Osteoblast (primary cell): ENCODE measurements at regions not wholly inside any gene's neighbourhood (a gene's known extent, or its start where the extent isn't known, plus 50 kb on each side); places are given as distances from the start of the nearest gene placed in this dataset.

ENCODE experiments used
- DNase-seq: peaks from one replicate; pipeline ENCODE4 v3.0.0; 2011; ENCODE audit warnings: low spot score, mixed read lengths; ENCODE audit not compliant: insufficient read length; ENCODE audit errors: missing footprints
- H2AFZ ChIP-seq: 2 replicates; pipeline ENCODE4 v1.6.0; 2011; ENCODE audit warnings: mild to moderate bottlenecking, low read length
- H3K27ac ChIP-seq: 2 replicates; pipeline ENCODE4 v1.5.1; 2011; ENCODE audit warnings: mild to moderate bottlenecking, low read depth, low read length, moderate library complexity
- H3K27me3 ChIP-seq: 2 replicates; pipeline ENCODE4 v1.6.0; 2012; ENCODE audit warnings: mild to moderate bottlenecking, control low read depth, inconsistent platforms, low read length, moderate library complexity; ENCODE audit not compliant: insufficient read depth
- H3K36me3 ChIP-seq: 2 replicates; pipeline ENCODE4 v1.5.1; 2011; ENCODE audit warnings: mild to moderate bottlenecking, low read length, control low read depth, moderate library complexity; ENCODE audit not compliant: insufficient read depth
- H3K4me1 ChIP-seq: 2 replicates; pipeline ENCODE4 v1.5.1; 2011; ENCODE audit warnings: mild to moderate bottlenecking, low read length, control low read depth, moderate library complexity; ENCODE audit not compliant: insufficient read depth
- H3K4me2 ChIP-seq: 2 replicates; pipeline ENCODE4 v1.6.0; 2011; ENCODE audit warnings: mild to moderate bottlenecking, low read length; ENCODE audit not compliant: insufficient read depth
- H3K4me3 ChIP-seq: fragments of 200-600 bp; sonication (generic); 3 replicates; pipeline ENCODE4 v1.5.1; 2012; ENCODE audit warnings: mild to moderate bottlenecking, low read length, inconsistent platforms; ENCODE audit not compliant: insufficient read depth
- H3K79me2 ChIP-seq: 2 replicates; pipeline ENCODE4 v1.6.0; 2012; ENCODE audit warnings: mild to moderate bottlenecking, low read length, control low read depth, inconsistent platforms; ENCODE audit not compliant: insufficient read depth
- H3K9me3 ChIP-seq: 2 replicates; pipeline ENCODE4 v1.5.1; 2011; ENCODE audit warnings: low read depth, low read length, control low read depth
- H4K20me1 ChIP-seq: 2 replicates; pipeline ENCODE4 v1.6.0; 2012; ENCODE audit warnings: mild to moderate bottlenecking, low read length, control low read depth; ENCODE audit not compliant: insufficient read depth
- TF ChIP-seq, protein P1 (sequence below): IDR thresholded peaks from 2 replicates; pipeline ENCODE4 v1.5.1; 2011; ENCODE audit warnings: mild to moderate bottlenecking, low read depth, low read length, moderate library complexity; ENCODE audit errors: extremely low read depth

DNA sequence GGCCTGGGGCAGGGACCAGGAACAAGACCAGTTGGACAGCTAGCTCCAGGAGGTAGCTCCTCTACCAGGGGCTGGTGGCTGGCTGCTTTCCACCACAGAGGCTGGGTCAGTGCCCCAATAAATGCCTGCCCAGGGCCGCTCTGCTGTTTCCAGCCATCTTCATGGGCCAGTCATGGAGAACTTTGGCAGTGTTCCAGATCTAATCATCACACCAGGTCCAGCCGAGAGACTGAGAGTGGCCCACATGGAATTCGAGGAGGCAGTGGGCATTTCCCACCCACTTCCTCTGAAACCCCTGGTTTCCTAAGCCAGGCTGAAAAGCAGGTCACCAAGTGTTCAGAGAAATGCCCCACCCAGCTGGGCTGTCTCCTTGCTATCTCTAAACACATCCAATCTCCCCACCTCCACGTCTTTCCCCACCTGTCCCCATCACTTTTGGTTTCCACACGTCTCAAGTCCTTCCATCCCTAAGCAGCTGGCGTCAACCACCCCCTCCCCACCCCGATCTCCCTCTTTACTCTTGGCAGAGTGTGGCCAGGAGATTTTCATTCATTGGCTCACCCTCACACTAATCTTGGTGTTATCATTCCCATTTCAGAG, 190.0 kb upstream of the LINGO1 start:
- Histone ChIP-seq H3K4me2 (no peak overlapping the region), H3K4me1 (no peaks in the 10 kb centered on the region), H2AFZ (no peak overlapping the region), H3K4me3 (no peak overlapping the region), H4K20me1 (peaks cover 3% of the 10 kb centered on the region), H3K9me3 (no peaks in the 10 kb centered on the region), H3K27me3 (peaks cover 45% of the 10 kb centered on the region), H3K36me3 (no peaks in the 10 kb centered on the region), H3K79me2 (no peaks in the 10 kb centered on the region), H3K27ac (no peak overlapping the region)
- TF ChIP-seq, protein P1, sequence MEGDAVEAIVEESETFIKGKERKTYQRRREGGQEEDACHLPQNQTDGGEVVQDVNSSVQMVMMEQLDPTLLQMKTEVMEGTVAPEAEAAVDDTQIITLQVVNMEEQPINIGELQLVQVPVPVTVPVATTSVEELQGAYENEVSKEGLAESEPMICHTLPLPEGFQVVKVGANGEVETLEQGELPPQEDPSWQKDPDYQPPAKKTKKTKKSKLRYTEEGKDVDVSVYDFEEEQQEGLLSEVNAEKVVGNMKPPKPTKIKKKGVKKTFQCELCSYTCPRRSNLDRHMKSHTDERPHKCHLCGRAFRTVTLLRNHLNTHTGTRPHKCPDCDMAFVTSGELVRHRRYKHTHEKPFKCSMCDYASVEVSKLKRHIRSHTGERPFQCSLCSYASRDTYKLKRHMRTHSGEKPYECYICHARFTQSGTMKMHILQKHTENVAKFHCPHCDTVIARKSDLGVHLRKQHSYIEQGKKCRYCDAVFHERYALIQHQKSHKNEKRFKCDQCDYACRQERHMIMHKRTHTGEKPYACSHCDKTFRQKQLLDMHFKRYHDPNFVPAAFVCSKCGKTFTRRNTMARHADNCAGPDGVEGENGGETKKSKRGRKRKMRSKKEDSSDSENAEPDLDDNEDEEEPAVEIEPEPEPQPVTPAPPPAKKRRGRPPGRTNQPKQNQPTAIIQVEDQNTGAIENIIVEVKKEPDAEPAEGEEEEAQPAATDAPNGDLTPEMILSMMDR = no peak
- peak; percentile 73 for DNase-seq

DNA sequence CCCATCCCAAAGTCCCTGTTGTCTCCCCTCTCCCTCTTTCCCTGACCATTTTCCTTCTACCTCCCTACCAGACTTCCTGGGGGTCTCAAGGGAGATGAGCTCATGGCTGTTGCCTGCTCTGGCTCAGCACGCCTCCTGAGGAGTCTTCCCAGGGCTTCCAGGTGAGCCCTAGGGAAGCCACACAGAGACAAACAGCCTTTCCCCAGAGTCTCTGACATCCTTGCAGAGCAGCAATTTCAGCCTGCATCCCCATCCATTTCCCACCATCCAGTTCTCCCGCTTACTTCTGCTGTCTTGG, 189.2 kb upstream of the LINGO1 start:
- no peaks in the 10 kb centered on the region for H3K4me1 ChIP-seq
- peaks cover 49% of the 10 kb centered on the region for H3K27me3 ChIP-seq
- H3K27ac ChIP-seq = no peak overlapping the region
- TF ChIP-seq, protein P1 = no peak
- peaks cover 3% of the 10 kb centered on the region for H4K20me1 ChIP-seq
- H3K36me3 ChIP-seq = no peaks in the 10 kb centered on the region
- no peaks in the 10 kb centered on the region for H3K9me3 ChIP-seq
- peak; percentile 68 for DNase-seq
- H3K4me2 ChIP-seq = no peak overlapping the region
- no peaks in the 10 kb centered on the region for H3K79me2 ChIP-seq
- no peak overlapping the region for H3K4me3 ChIP-seq
- no peak overlapping the region for H2AFZ ChIP-seq

DNA sequence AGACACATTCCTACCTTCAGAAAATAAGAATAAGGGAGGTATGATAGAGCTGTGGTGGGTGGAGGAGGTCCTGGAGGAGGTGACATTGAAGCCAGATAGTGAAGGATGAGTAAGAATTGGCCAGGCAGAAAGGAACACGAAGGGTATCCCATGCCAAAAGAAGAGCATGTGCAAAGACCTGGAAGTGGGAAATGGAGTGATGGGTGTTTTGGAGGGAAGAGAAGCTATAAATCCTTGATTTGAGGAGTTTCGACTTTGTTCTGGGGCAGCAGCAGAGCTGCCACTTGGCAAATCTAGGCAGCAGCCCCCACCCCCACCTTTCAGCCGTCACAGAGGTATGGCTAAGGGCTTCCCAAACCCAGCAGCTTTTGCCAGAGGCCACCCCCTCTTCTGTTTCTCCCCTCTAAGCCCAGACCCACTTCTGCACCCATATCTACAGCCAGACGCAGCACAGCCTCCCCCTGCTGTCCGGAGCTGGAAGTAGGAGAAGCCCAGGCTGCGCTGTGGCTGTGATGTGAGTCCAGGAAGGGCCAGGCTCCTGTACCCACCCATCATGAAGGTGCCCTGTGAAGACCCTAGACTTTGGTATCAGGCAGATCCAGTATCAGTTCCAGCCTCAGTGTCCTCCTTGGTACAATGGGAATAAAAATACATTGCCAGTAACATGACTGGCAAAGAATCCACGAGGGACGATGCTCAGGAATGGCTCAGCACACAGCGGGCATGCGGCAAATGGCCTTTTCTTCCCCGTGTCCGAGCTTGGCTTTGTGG, 188.7 kb upstream of the LINGO1 start:
- H3K27ac ChIP-seq = no peak overlapping the region
- DNase-seq = peak; percentile 97
- H3K4me3 ChIP-seq = no peak overlapping the region
- peaks cover 3% of the 10 kb centered on the region for H4K20me1 ChIP-seq
- H3K79me2 ChIP-seq = no peaks in the 10 kb centered on the region
- H3K4me1 ChIP-seq = no peaks in the 10 kb centered on the region
- H3K27me3 ChIP-seq = peaks cover 47% of the 10 kb centered on the region
- H3K4me2 ChIP-seq = no peak overlapping the region
- no peaks in the 10 kb centered on the region for H3K9me3 ChIP-seq
- H2AFZ ChIP-seq = no peak overlapping the region
- H3K36me3 ChIP-seq = no peaks in the 10 kb centered on the region
- TF ChIP-seq, protein P1 = peak; percentile 72

DNA sequence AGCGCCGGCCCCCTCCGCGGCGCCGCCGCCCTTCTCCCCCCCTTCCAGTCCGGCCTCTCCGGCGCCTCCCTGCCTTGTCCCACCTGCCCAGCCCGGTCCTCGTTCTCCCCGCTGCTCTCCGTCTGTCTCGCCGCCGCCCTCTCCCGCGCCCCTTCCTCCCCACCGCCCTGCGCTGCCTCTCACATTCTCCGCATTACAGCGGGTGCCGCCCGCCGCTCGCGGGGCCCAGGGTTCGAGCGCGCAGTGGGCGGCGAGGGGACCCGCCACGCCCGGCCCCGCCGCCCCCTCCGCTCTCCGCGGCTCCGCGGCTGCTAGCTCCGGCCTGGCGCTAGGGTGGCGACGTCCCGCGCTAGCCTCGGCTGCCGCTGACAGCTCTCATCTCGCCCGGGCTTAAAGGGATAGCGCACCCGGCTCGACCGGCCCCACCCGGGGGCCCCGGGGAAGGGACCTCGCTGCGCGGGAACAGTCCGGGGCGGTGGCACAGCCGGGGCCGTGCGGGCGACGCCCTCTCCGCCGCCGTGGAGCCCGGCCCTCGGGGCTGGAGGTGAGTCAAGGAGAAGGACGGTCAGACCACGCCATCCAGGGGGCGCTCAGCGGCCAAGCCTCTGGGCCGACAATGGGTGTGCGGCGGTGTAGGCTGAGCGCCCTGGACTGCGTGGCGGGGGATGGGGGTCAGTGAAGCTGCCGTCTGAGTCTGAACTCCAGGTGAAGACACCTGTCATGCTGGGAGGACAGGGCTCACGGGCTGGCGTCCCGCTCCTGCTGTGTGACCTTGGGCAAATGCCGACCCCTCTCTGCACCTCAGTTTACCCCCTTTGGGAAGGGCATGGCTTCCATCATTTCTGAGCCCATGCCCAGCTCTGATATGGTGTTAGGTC, 187.4 kb upstream of the LINGO1 start:
- peak; percentile 85 for DNase-seq
- Histone ChIP-seq H3K4me3 (no peak overlapping the region), H2AFZ (no peak overlapping the region), H3K79me2 (no peaks in the 10 kb centered on the region), H3K4me2 (no peak overlapping the region), H3K36me3 (no peaks in the 10 kb centered on the region), H4K20me1 (peaks cover 3% of the 10 kb centered on the region), H3K9me3 (no peaks in the 10 kb centered on the region), H3K4me1 (no peaks in the 10 kb centered on the region), H3K27me3 (peaks cover 46% of the 10 kb centered on the region), H3K27ac (no peak overlapping the region)
- TF ChIP-seq, protein P1 = no peak
